Osteocyte (in vitro differentiated cells): ENCODE measurements at regions not wholly inside any gene's neighbourhood (a gene's known extent, or its start where the extent isn't known, plus 50 kb on each side); places are given as distances from the start of the nearest gene placed in this dataset.

Experiments used
- DNase-seq: peaks from one replicate; pipeline ENCODE4 v3.0.0; 2021; ENCODE audit warnings: mixed read lengths; ENCODE audit not compliant: unreplicated experiment; ENCODE audit errors: extremely low spot score
- H3K27ac Mint-ChIP-seq: one replicate; pipeline ENCODE4 v1.8.0; 2021; ENCODE audit warnings: mild to moderate bottlenecking, mixed read lengths; ENCODE audit not compliant: unreplicated experiment
- H3K27me3 Mint-ChIP-seq: one replicate; pipeline ENCODE4 v1.8.0; 2021; ENCODE audit warnings: mixed read lengths; ENCODE audit not compliant: unreplicated experiment
- H3K36me3 Mint-ChIP-seq: one replicate; pipeline ENCODE4 v1.8.0; 2021; ENCODE audit warnings: mixed read lengths; ENCODE audit not compliant: unreplicated experiment
- H3K4me1 Mint-ChIP-seq: one replicate; pipeline ENCODE4 v1.8.0; 2021; ENCODE audit warnings: mixed read lengths; ENCODE audit not compliant: unreplicated experiment
- H3K4me3 Mint-ChIP-seq: one replicate; pipeline ENCODE4 v1.8.0; 2021; ENCODE audit warnings: mild to moderate bottlenecking, moderate library complexity, mixed read lengths; ENCODE audit not compliant: unreplicated experiment
- H3K9me3 Mint-ChIP-seq: one replicate; pipeline ENCODE4 v1.8.0; 2021; ENCODE audit warnings: mixed read lengths; ENCODE audit not compliant: unreplicated experiment
- CTCF ChIP-seq: fragments of 200-600 bp; sonication (generic); IDR thresholded peaks from 2 replicates; pipeline ENCODE4 v1.5.0; 2021; ENCODE audit warnings: antibody characterized with exemption, mild to moderate bottlenecking, moderate library complexity

- peaks cover 43% of the 10 kb centered on the region for H3K9me3 Mint-ChIP-seq
Measured at GRCh38 chr18:13982126-13982525, 66.8 kb upstream of the MC2R start.

DNA sequence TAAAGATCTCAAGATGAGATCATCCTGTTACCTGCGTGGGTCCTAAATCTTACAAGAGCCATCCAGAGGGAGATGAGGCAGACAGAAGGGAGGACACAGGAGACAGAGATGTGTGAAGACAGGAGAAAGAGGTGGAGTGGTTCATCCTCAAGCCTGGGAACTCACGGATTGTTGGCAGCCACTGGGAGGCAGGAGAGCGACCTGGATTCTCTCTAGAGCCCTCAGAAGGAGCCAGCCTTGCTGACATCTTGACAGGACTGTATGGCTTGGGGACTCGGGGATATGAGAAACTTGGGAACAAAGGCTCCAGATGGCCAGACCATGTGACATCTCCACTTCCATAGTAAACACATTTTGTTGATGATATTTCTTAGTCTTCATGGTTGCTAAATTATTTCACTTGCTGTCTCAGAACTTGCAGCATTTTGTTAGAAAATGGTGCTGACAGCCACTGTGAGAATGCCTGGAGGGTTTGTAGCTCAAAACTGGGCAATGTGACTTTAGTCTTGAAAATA lies 57.8 kb upstream of the MC2R start:
- Mint-ChIP-seq H3K4me3 (no peak overlapping the region), H3K4me1 (no peaks in the 10 kb centered on the region), H3K36me3 (no peaks in the 10 kb centered on the region), H3K27me3 (no peaks in the 10 kb centered on the region), H3K9me3 (peaks cover 38% of the 10 kb centered on the region), H3K27ac (no peak overlapping the region)
- DNase-seq = no peak
- no peak for TF ChIP-seq CTCF

More at GRCh38 chr18:13982126-13982525, 66.8 kb upstream of the MC2R start:
- Mint-ChIP-seq H3K27ac (no peak overlapping the region), H3K4me3 (no peak overlapping the region), H3K4me1 (no peaks in the 10 kb centered on the region), H3K27me3 (no peaks in the 10 kb centered on the region), H3K36me3 (no peaks in the 10 kb centered on the region)
- no peak for TF ChIP-seq CTCF
- no peak for DNase-seq
